Activated CD4-positive, CD25-positive, alpha-beta regulatory T cell (primary cell): ENCODE measurements at regions not wholly inside any gene's neighbourhood (a gene's known extent, or its start where the extent isn't known, plus 50 kb on each side); places are given as distances from the start of the nearest gene placed in this dataset.

ENCODE experiments used
- DNase-seq, 4 experiments: peaks; one replicate each; lab custom pipeline; 2025; lab: John Stamatoyannopoulos, UW

- DNase-seq = no peak
These were observed 80.4 kb upstream of the MGAT5 start for GRCh38 chr2:134173338-134174016.

- no peak for DNase-seq
These were observed 79.2 kb upstream of the MGAT5 start for GRCh38 chr2:134174711-134175110.

GRCh38 chr2:134175834-134176233 is 78.0 kb upstream of the MGAT5 start:
- DNase-seq = no peak

GRCh38 chr2:134177351-134177931 is 76.4 kb upstream of the MGAT5 start:
- DNase-seq = no peak

- DNase-seq = no peak
These were observed 75.6 kb upstream of the MGAT5 start for GRCh38 chr2:134178138-134178877.

GRCh38 chr2:134181219-134181618 is 72.7 kb upstream of the MGAT5 start:
- no peak for DNase-seq

GRCh38 chr2:134183679-134184078 is 70.2 kb upstream of the MGAT5 start:
- DNase-seq = no peak

GRCh38 chr2:134185639-134186038 is 68.2 kb upstream of the MGAT5 start:
- no peak for DNase-seq

- no peak for DNase-seq
These were observed 64.7 kb upstream of the MGAT5 start for GRCh38 chr2:134189009-134189720.

- DNase-seq = no peak
These were observed 63.6 kb upstream of the MGAT5 start for GRCh38 chr2:134190062-134190806.

- DNase-seq = no peak
These were observed 63.1 kb upstream of the MGAT5 start for GRCh38 chr2:134190807-134191203.

- no peak for DNase-seq
These were observed 62.0 kb upstream of the MGAT5 start for GRCh38 chr2:134191835-134192234.

- no peak for DNase-seq
These were observed 60.9 kb upstream of the MGAT5 start for GRCh38 chr2:134193006-134193405.

GRCh38 chr2:134194519-134194918 is 59.4 kb upstream of the MGAT5 start:
- no peak for DNase-seq

GRCh38 chr2:134195341-134195740 is 58.5 kb upstream of the MGAT5 start:
- DNase-seq = no peak

GRCh38 chr2:134197445-134197844 is 56.4 kb upstream of the MGAT5 start:
- DNase-seq = no peak

- no peak for DNase-seq
These were observed 55.8 kb upstream of the MGAT5 start for GRCh38 chr2:134198006-134198634.

GRCh38 chr2:134199123-134199522 is 54.7 kb upstream of the MGAT5 start:
- DNase-seq = no peak

- DNase-seq = no peak
These were observed 53.7 kb upstream of the MGAT5 start for GRCh38 chr2:134200036-134200618.

- DNase-seq = no peak
These were observed 52.3 kb upstream of the MGAT5 start for GRCh38 chr2:134201533-134201932.

- DNase-seq = no peak
These were observed 51.5 kb upstream of the MGAT5 start for GRCh38 chr2:134202371-134202770.
